ENCODE measurements at regions not wholly inside any gene's neighbourhood (a gene's known extent, or its start where the extent isn't known, plus 50 kb on each side); places are given as distances from the start of the nearest gene placed in this dataset.

DNA sequence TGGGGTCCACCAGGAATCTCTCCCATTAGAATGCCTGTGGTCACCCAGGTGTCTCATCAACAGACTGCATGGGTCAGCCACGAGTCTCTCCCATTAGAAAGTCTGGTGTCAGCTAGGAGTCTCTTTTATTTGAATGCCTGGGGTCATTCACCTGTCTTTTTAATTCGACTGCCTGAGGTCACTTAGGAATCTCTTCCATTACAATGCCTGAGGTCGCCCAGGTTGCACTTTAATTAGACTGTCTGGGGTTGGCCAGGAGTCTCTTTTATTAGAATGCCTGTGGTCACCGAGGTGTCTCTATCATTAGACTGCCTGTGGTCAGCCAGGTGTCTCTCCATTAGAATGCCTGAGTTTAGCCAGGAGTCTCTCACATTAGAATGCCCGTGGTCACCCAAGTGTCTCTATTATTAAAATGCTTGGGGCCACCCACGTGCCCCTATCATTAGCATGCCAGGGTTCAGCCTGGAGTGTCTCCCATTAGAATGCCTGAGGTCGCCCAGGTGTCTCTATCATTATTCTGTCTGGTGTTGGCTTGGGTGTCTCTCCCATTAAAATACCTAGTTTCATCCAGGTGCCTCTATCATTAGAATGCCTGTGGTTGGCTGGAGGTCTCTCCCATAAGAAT lies 1474.3 kb downstream of the UQCRFS1 start:
- peaks cover 2 to 78% (median 58%) of the 10 kb centered on the region in 8 donors for H3K9me3 Mint-ChIP-seq
- H3K36me3 Mint-ChIP-seq = peaks cover 65 to 83% of the 10 kb centered on the region in 2 donors
- H3K4me3 Mint-ChIP-seq = no peak overlapping the region

DNA sequence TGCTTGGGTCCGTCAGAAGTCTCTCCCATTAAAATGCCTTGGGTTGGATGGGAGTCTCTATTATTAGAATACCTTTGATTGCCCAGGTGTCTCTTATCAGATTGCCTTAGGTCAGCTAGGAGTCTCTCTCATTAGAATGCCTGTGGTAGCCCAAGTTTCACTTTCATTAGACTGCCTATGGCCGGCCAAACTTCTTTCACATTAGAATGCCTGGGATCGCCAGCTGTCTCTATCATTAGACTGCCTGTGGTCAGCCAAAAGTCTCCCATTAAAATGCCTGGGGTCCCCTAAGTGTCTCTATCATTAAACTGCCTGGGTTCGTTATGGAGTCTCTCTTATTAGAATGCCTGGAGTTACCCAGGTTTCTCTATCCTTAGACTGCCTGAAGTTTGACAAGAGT lies 1476.7 kb downstream of the UQCRFS1 start:
- H3K4me1 ChIP-seq (ENCODE audit: insufficient read depth, low read length) = no peaks in the 10 kb centered on the region
- ChIA-PET CTCF (ENCODE audit: partially characterized antibody) (no interaction called here), POLR2A (ENCODE audit: partially characterized antibody) (no interaction called here)
- no peak overlapping the region for H3K4me3 ChIP-seq (ENCODE audit: low read length in 2 of 2)
- H3K9me3 ChIP-seq (ENCODE audit: control insufficient read depth in 1 of 2, low read length in 2 of 2) = peaks cover 0 to 11% of the 10 kb centered on the region in 2 donors
- Mint-ChIP-seq H3K36me3 (peaks cover 80 to 87% of the 10 kb centered on the region in 2 donors), H3K4me1 (no peaks in the 10 kb centered on the region), H3K9me3 (peaks cover 2 to 94% (median 80%) of the 10 kb centered on the region in 8 donors), H3K27ac (no peak overlapping the region), H3K4me3 (no peak overlapping the region), H3K27me3 (no peaks in the 10 kb centered on the region)
- H3K27me3 ChIP-seq (ENCODE audit: insufficient read depth, low read length) = no peaks in the 10 kb centered on the region
- intact Hi-C loops (cut with micrococcal nuclease) = no loop called here
- DNase-seq = no peak
- no peak overlapping the region for H3K27ac ChIP-seq (ENCODE audit: low read depth, low read length)
- H3K36me3 ChIP-seq (ENCODE audit: insufficient read depth, low read length) = no peaks in the 10 kb centered on the region

More for the DNA sequence above, 1474.3 kb downstream of the UQCRFS1 start:
- peaks cover 0 to 11% of the 10 kb centered on the region in 2 donors for H3K9me3 ChIP-seq (ENCODE audit: control insufficient read depth in 1 of 2, low read length in 2 of 2)
- no peak overlapping the region for H3K27ac ChIP-seq (ENCODE audit: low read depth, low read length)
- DNase-seq = no peak
- ChIA-PET POLR2A (ENCODE audit: partially characterized antibody) (no interaction called here), CTCF (ENCODE audit: partially characterized antibody) (no interaction called here)
- Mint-ChIP-seq H3K27ac (no peak overlapping the region), H3K4me1 (no peaks in the 10 kb centered on the region), H3K27me3 (no peaks in the 10 kb centered on the region)
- H3K4me1 ChIP-seq (ENCODE audit: insufficient read depth, low read length) = no peaks in the 10 kb centered on the region
- H3K27me3 ChIP-seq (ENCODE audit: insufficient read depth, low read length) = no peaks in the 10 kb centered on the region
- H3K36me3 ChIP-seq (ENCODE audit: insufficient read depth, low read length) = no peaks in the 10 kb centered on the region
- intact Hi-C loops (cut with micrococcal nuclease) = no loop called here
- no peak overlapping the region for H3K4me3 ChIP-seq (ENCODE audit: low read length in 2 of 2)

DNA sequence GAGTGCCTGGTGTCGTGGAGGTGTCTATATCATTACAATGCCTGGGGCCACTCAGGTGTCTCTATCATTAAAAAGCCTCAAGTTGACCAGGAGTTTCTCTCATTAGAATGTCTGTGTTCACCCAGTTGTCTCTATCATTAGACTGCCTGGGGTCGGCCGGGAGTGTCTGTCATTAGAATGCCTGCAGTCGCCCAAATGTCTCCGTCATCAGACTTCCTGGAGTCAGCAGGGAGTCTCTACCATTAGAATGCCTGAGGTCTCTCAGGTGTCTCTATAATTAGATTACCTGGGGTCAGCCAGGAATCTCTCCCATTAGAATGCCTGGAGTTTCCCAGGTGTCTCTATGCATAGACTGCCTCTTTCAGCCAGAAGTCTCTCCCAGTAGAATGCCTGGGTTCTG lies 1477.6 kb downstream of the UQCRFS1 start:
- peaks cover 78 to 79% of the 10 kb centered on the region in 2 donors for H3K36me3 Mint-ChIP-seq
- no peak overlapping the region for H3K4me3 Mint-ChIP-seq
- intact Hi-C loops (cut with micrococcal nuclease) = no loop called here
- no peaks in the 10 kb centered on the region for H3K27me3 Mint-ChIP-seq
- Histone ChIP-seq H3K27ac (ENCODE audit: low read depth, low read length) (no peak overlapping the region), H3K9me3 (ENCODE audit: control insufficient read depth in 1 of 2, low read length in 2 of 2) (peaks cover 0 to 11% of the 10 kb centered on the region in 2 donors), H3K4me3 (ENCODE audit: low read length in 2 of 2) (no peak overlapping the region), H3K4me1 (ENCODE audit: insufficient read depth, low read length) (no peaks in the 10 kb centered on the region), H3K27me3 (ENCODE audit: insufficient read depth, low read length) (no peaks in the 10 kb centered on the region), H3K36me3 (ENCODE audit: insufficient read depth, low read length) (no peaks in the 10 kb centered on the region)
- H3K27ac Mint-ChIP-seq = no peak overlapping the region
- no peak for DNase-seq
- H3K4me1 Mint-ChIP-seq = no peaks in the 10 kb centered on the region
- peaks cover 0 to 93% (median 75%) of the 10 kb centered on the region in 8 donors for H3K9me3 Mint-ChIP-seq
- CTCF ChIA-PET (ENCODE audit: partially characterized antibody) = no interaction called here
- POLR2A ChIA-PET (ENCODE audit: partially characterized antibody) = no interaction called here

DNA sequence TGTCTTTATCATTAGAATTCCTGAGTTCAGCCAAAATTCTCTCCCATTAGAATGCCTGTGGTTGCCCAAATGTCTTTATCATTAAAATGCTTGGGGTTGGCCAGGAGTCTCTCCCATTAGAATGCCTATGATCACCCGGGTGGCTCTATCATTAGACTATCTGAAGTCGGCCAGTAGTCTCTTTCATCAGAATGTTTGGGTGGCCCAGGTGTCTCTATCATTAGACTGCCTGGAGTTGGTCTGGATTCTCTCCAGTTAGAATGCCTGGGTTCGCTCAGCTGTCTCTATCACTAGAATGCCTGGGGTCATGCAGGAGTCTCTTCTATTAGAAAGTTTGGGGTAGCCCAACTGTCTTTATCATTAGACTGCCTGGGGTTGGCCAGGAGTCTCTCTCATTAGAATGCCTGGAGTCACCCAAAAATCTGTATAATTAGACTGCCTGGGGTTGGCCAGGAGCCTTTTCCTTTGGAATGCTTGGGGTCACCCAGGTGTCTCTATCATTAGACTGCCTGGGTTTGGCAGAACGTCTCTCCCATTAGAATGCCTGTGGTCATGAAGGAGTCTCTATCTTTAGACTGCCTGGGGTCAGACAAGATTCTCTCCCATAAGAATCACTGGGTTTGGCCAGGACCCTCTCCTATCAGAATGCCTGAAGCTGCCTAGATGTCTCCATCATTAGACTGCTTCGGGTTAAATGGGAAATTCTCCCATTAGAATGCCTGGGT lies 1478.3 kb downstream of the UQCRFS1 start:
- H3K27me3 ChIP-seq (ENCODE audit: insufficient read depth, low read length) = no peaks in the 10 kb centered on the region
- H3K4me3 ChIP-seq (ENCODE audit: low read length in 2 of 2) = no peak overlapping the region
- H3K9me3 ChIP-seq (ENCODE audit: control insufficient read depth in 1 of 2, low read length in 2 of 2) = peaks cover 0 to 11% of the 10 kb centered on the region in 2 donors
- intact Hi-C loops (cut with micrococcal nuclease) = no loop called here
- CTCF ChIA-PET (ENCODE audit: partially characterized antibody) = no interaction called here
- no peak overlapping the region for H3K4me3 Mint-ChIP-seq
- H3K36me3 ChIP-seq (ENCODE audit: insufficient read depth, low read length) = no peaks in the 10 kb centered on the region
- no peak overlapping the region for H3K27ac Mint-ChIP-seq
- H3K9me3 Mint-ChIP-seq = peaks cover 0 to 90% (median 73%) of the 10 kb centered on the region in 8 donors
- H3K36me3 Mint-ChIP-seq = peaks cover 73 to 74% of the 10 kb centered on the region in 2 donors
- H3K4me1 ChIP-seq (ENCODE audit: insufficient read depth, low read length) = no peaks in the 10 kb centered on the region
- POLR2A ChIA-PET (ENCODE audit: partially characterized antibody) = no interaction called here
- H3K27me3 Mint-ChIP-seq = no peaks in the 10 kb centered on the region
- H3K27ac ChIP-seq (ENCODE audit: low read depth, low read length) = no peak overlapping the region
- no peaks in the 10 kb centered on the region for H3K4me1 Mint-ChIP-seq
- DNase-seq = no peak

DNA sequence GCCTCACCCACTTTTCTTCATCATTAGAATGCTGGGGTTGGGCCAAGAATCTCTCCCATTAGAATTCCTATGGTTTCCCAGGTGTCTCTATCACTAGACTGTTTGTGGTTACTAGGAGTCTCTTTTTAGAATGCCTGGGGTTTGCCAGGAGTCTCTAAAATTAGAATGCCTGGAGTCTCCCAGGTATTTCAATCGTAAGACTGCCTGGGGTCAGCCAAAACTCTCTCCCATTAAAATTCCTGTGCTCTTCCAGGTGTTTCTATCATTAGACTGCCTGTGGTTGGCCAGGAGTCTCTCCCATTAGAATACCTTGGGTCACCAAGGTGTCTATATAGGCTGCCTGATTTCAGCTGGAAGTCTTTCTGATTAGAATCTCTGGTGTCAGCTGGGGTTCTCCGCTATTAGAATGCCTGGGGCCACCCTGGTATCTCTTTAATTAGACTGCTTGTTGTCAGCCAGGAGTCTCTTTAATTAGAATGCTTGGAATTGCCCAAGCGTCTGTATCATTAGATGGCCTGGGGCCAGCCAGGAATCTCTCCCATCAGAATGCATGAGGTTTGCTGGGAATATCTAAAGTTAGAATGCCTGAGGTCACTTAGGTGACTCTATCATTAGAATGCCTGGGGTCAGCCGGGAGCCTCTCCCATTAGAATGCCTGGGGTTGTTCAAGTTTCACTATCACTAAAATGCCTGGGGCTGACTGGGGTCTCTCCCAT lies 1479.2 kb downstream of the UQCRFS1 start:
- Histone ChIP-seq H3K4me3 (ENCODE audit: low read length in 2 of 2) (no peak overlapping the region), H3K27ac (ENCODE audit: low read depth, low read length) (no peak overlapping the region), H3K36me3 (ENCODE audit: insufficient read depth, low read length) (no peaks in the 10 kb centered on the region), H3K9me3 (ENCODE audit: control insufficient read depth in 1 of 2, low read length in 2 of 2) (peaks cover 0 to 8% of the 10 kb centered on the region in 2 donors), H3K4me1 (ENCODE audit: insufficient read depth, low read length) (no peaks in the 10 kb centered on the region), H3K27me3 (ENCODE audit: insufficient read depth, low read length) (no peaks in the 10 kb centered on the region)
- Mint-ChIP-seq H3K9me3 (peaks cover 0 to 89% (median 63%) of the 10 kb centered on the region in 8 donors), H3K27me3 (no peaks in the 10 kb centered on the region), H3K27ac (no peak overlapping the region), H3K36me3 (peaks cover 63 to 65% of the 10 kb centered on the region in 2 donors), H3K4me1 (no peaks in the 10 kb centered on the region), H3K4me3 (no peak overlapping the region)
- no peak for DNase-seq
- CTCF ChIA-PET (ENCODE audit: partially characterized antibody) = no interaction called here
- intact Hi-C loops (cut with micrococcal nuclease) = no loop called here
- POLR2A ChIA-PET (ENCODE audit: partially characterized antibody) = no interaction called here

DNA sequence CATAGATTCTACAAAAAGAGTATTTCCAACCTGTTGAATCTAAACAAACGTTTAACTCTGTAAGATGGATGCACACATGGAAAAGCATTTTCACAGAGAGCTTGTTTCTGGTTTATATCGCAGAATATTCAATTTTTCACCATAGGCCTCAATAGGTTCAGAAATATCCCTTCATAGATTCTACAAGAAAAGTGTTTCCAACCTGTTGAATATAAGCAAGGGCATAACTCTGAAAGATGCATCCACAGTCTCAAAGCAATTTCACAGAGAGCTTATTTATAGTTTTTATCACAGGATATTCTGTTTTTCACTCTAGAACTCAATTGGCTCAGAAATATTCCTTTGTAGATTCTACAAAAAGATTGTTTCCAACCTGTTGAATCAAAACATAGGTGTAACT lies 1483.6 kb downstream of the UQCRFS1 start:
- Histone ChIP-seq H3K36me3 (ENCODE audit: insufficient read depth, low read length) (no peaks in the 10 kb centered on the region), H3K9me3 (ENCODE audit: control insufficient read depth in 1 of 2, low read length in 2 of 2) (peaks cover 0 to 22% of the 10 kb centered on the region in 2 donors), H3K27me3 (ENCODE audit: insufficient read depth, low read length) (no peaks in the 10 kb centered on the region), H3K4me1 (ENCODE audit: insufficient read depth, low read length) (no peaks in the 10 kb centered on the region), H3K4me3 (ENCODE audit: low read length in 2 of 2) (no peak overlapping the region), H3K27ac (ENCODE audit: low read depth, low read length) (no peak overlapping the region)
- Mint-ChIP-seq H3K4me3 (no peak overlapping the region), H3K27ac (no peak overlapping the region), H3K36me3 (peaks cover 24 to 26% of the 10 kb centered on the region in 2 donors), H3K4me1 (no peaks in the 10 kb centered on the region), H3K27me3 (no peaks in the 10 kb centered on the region), H3K9me3 (peaks cover 0 to 87% (median 53%) of the 10 kb centered on the region in 8 donors)
- DNase-seq = no peak
- ChIA-PET POLR2A (ENCODE audit: partially characterized antibody) (no interaction called here), CTCF (ENCODE audit: partially characterized antibody) (no interaction called here)
- intact Hi-C loops (cut with micrococcal nuclease) = no loop called here

DNA sequence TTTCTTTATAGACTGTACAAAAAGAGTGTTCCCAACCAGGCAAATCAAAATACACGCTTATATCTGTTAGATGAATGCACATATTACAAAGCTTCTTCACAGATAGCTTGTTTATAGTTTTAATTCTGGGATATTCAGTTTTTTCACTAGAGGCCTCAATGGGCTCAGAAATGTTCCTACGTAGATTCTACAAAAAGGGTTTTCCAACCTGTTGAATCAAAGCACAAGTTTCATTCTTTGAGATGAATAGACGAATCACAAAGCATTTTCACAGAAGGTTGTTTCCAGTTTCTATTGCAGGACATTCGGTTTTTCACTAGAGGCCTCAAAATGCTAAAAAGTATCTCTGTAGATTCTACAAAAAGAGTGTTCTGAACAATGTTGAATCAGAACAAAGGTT lies 1490.3 kb downstream of the UQCRFS1 start:
- Histone ChIP-seq H3K36me3 (ENCODE audit: insufficient read depth, low read length) (no peaks in the 10 kb centered on the region), H3K9me3 (ENCODE audit: control insufficient read depth in 1 of 2, low read length in 2 of 2) (peaks cover 0 to 26% of the 10 kb centered on the region in 2 donors), H3K4me3 (ENCODE audit: low read length in 2 of 2) (no peak overlapping the region), H3K4me1 (ENCODE audit: insufficient read depth, low read length) (no peaks in the 10 kb centered on the region), H3K27me3 (ENCODE audit: insufficient read depth, low read length) (no peaks in the 10 kb centered on the region), H3K27ac (ENCODE audit: low read depth, low read length) (no peak overlapping the region)
- Mint-ChIP-seq H3K4me1 (no peaks in the 10 kb centered on the region), H3K36me3 (peaks cover 2 to 8% of the 10 kb centered on the region in 2 donors), H3K27me3 (no peaks in the 10 kb centered on the region), H3K9me3 (peaks cover 0 to 91% (median 73%) of the 10 kb centered on the region in 8 donors), H3K27ac (no peak overlapping the region), H3K4me3 (no peak overlapping the region)
- CTCF ChIA-PET (ENCODE audit: partially characterized antibody) = no interaction called here
- intact Hi-C loops (cut with micrococcal nuclease) = no loop called here
- POLR2A ChIA-PET (ENCODE audit: partially characterized antibody) = no interaction called here
- no peak for DNase-seq
